Caco-2 (cell line): ENCODE measurements at regions not wholly inside any gene's neighbourhood (a gene's known extent, or its start where the extent isn't known, plus 50 kb on each side); places are given as distances from the start of the nearest gene placed in this dataset.

Source experiments
- BruUV-seq: library from RNA; stranded (reverse); fragments of 400-500 nt; replicated peaks from 2 replicates; lab custom pipeline; 2021; lab: Mats Ljungman, UMichigan
- CTCF ChIA-PET: fragments of 300-600 bp; sonication (Branson Sonifier 250); formaldehyde crosslinking; loops from one replicate; lab custom pipeline; 2022; ENCODE audit warnings: antibody characterized with exemption; lab: Charles Lee
- POLR2A ChIA-PET: fragments of 300-600 bp; sonication (Branson Sonifier 250); formaldehyde crosslinking; loops from one replicate; lab custom pipeline; 2022; ENCODE audit warnings: antibody characterized with exemption; lab: Charles Lee
- DNase-seq, 2 experiments: peaks; one replicate each; pipeline versions ENCODE4 v3.0.0 to v3.0.0-alpha.2; 2020 to 2022
- H3K27me3 ChIP-seq: replicated peaks from 2 replicates; pipeline ENCODE4 v1.6.0; 2011; ENCODE audit warnings: low read length; ENCODE audit not compliant: control insufficient read depth, insufficient read depth
- H3K36me3 ChIP-seq: 2 replicates; pipeline ENCODE4 v1.5.1; 2011; ENCODE audit warnings: low read length; ENCODE audit not compliant: control insufficient read depth, insufficient read depth
- H3K4me1 ChIP-seq: fragments of 250-450 bp; sonication (Bioruptor Pico); 2 replicates; pipeline ENCODE4 v1.5.1; 2020; ENCODE audit warnings: mild to moderate bottlenecking
- H3K4me3 ChIP-seq: 2 replicates; pipeline ENCODE4 v1.5.1; 2011; ENCODE audit warnings: low read depth, mild to moderate bottlenecking, control low read depth, low read length
- H3K9me3 ChIP-seq: fragments of 250-450 bp; sonication (Bioruptor Pico); 2 replicates; pipeline ENCODE4 v1.5.1; 2020; ENCODE audit warnings: mild to moderate bottlenecking, moderate library complexity
- H3K27ac Mint-ChIP-seq: one replicate; pipeline ENCODE4 v1.8.0; 2022; ENCODE audit warnings: mixed read lengths; ENCODE audit not compliant: unreplicated experiment
- H3K27me3 Mint-ChIP-seq: one replicate; pipeline ENCODE4 v1.8.0; 2022; ENCODE audit warnings: mixed read lengths; ENCODE audit not compliant: insufficient read depth, unreplicated experiment
- H3K36me3 Mint-ChIP-seq: one replicate; pipeline ENCODE4 v1.8.0; 2022; ENCODE audit warnings: mild to moderate bottlenecking, mixed read lengths; ENCODE audit not compliant: insufficient read depth, unreplicated experiment
- H3K4me1 Mint-ChIP-seq: one replicate; pipeline ENCODE4 v1.8.0; 2022; ENCODE audit warnings: low read depth, mixed read lengths; ENCODE audit not compliant: unreplicated experiment
- H3K4me3 Mint-ChIP-seq: one replicate; pipeline ENCODE4 v1.8.0; 2022; ENCODE audit warnings: mild to moderate bottlenecking, moderate library complexity, mixed read lengths; ENCODE audit not compliant: unreplicated experiment
- H3K9me3 Mint-ChIP-seq: one replicate; pipeline ENCODE4 v1.8.0; 2022; ENCODE audit warnings: mixed read lengths; ENCODE audit not compliant: unreplicated experiment
- CTCF ChIP-seq, 2 experiments: fragments of 200-600 bp in 1 of 2; IDR thresholded peaks; 1 replicate in 1 of 2; 2 replicates in 1 of 2; pipeline versions ENCODE4 v1.5.1 to v1.8.0; 2011 to 2022; ENCODE audit warnings: antibody characterized with exemption in 1 of 2, control low read depth in 1 of 2, inconsistent platforms in 1 of 2, low read depth in 1 of 2, low read length in 1 of 2, mild to moderate bottlenecking in 1 of 2, moderate library complexity in 1 of 2; ENCODE audit not compliant: insufficient read depth in 1 of 2, severe bottlenecking in 1 of 2, unreplicated experiment in 1 of 2
- intact Hi-C: fragments of 100-400 bp; cut with micrococcal nuclease; formaldehyde crosslinking; loops from one replicate; pipeline ENCODE4 v1.10.0; 2022; ENCODE audit not compliant: unreplicated experiment

DNA sequence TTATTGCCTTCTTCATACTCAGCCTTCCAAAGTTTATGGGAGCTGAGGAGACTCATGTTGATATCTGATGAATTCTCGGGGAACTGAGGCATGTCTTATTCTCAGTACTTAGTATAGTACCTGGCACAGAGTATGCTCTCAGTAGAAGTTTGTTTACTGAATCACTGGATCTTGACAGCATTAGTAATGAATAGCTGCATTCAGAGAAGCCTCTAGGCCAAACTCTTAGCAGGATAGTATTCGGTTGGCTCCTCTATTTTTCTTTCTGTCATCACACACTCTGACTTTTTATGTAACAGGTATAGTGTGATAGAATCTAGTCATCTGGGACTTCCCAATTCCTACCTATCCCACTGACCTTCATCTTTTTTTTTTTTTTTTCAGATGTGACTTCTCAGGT is 566.4 kb upstream of the MAN1A1 start:
- H3K36me3 ChIP-seq: no peaks in the 10 kb centered on the region
- H3K9me3 ChIP-seq: no peaks in the 10 kb centered on the region
- no peak for DNase-seq
- Mint-ChIP-seq H3K9me3 (peaks cover 10% of the 10 kb centered on the region), H3K27me3 (no peaks in the 10 kb centered on the region), H3K4me3 (no peak overlapping the region), H3K27ac (no peak overlapping the region), H3K4me1 (no peaks in the 10 kb centered on the region), H3K36me3 (no peaks in the 10 kb centered on the region)
- BruUV-seq: no TSS peak
- no peak for TF ChIP-seq CTCF (IDR thresholded peaks at IDR 0.05; ENCODE audit: insufficient read depth in 1 of 2, low read depth in 1 of 2, low read length in 1 of 2, severe bottlenecking in 1 of 2, unreplicated experiment in 1 of 2)
- no peak overlapping the region for H3K4me3 ChIP-seq
- no peaks in the 10 kb centered on the region for H3K4me1 ChIP-seq
- no peaks in the 10 kb centered on the region for H3K27me3 ChIP-seq
- POLR2A ChIA-PET: no interaction called here
- CTCF ChIA-PET: no interaction called here
- intact Hi-C loops: no loop called here

- H3K27me3 Mint-ChIP-seq: no peaks in the 10 kb centered on the region
- ChIA-PET CTCF (no interaction called here), POLR2A (no interaction called here)
- no peaks in the 10 kb centered on the region for H3K4me1 Mint-ChIP-seq
- no peak for DNase-seq
- intact Hi-C loops: no loop called here
- no peak overlapping the region for H3K27ac Mint-ChIP-seq
- H3K9me3 Mint-ChIP-seq: no peaks in the 10 kb centered on the region
- Histone ChIP-seq H3K36me3 (no peaks in the 10 kb centered on the region), H3K9me3 (no peaks in the 10 kb centered on the region), H3K27me3 (no peaks in the 10 kb centered on the region), H3K4me3 (no peak overlapping the region), H3K4me1 (no peaks in the 10 kb centered on the region)
- BruUV-seq: no TSS peak
- TF ChIP-seq CTCF (IDR thresholded peaks at IDR 0.05; ENCODE audit: insufficient read depth in 1 of 2, low read depth in 1 of 2, low read length in 1 of 2, severe bottlenecking in 1 of 2, unreplicated experiment in 1 of 2): no peak
- no peaks in the 10 kb centered on the region for H3K36me3 Mint-ChIP-seq
- no peak overlapping the region for H3K4me3 Mint-ChIP-seq
Observed at GRCh38 chr6:119908157-119908556, 558.6 kb upstream of the MAN1A1 start.

DNA sequence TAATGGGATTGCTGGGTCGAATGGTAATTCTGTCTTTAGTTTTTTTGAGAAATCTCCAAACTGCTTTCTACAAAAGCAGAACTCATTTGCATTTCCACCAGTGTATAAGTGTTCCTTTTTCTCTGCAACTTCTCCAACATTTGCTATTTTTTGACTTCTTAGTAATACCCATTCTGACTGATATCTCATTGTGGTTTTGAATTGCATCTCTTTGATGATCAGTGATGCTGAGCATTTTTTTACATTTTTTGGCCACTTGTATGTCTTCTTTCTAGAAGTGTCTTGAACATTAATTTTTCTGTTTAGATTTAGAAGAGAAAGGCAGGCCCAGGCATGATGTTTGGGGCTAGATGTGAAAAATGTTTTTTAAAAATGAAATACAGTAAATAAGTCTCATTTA is 553.1 kb upstream of the MAN1A1 start:
- no peak for TF ChIP-seq CTCF (IDR thresholded peaks at IDR 0.05; ENCODE audit: insufficient read depth in 1 of 2, low read depth in 1 of 2, low read length in 1 of 2, severe bottlenecking in 1 of 2, unreplicated experiment in 1 of 2)
- no peaks in the 10 kb centered on the region for H3K36me3 Mint-ChIP-seq
- no peak overlapping the region for H3K4me3 Mint-ChIP-seq
- no TSS peak for BruUV-seq
- ChIA-PET CTCF (no interaction called here), POLR2A (no interaction called here)
- H3K9me3 ChIP-seq: no peaks in the 10 kb centered on the region
- no peaks in the 10 kb centered on the region for H3K27me3 ChIP-seq
- no peak for DNase-seq
- H3K9me3 Mint-ChIP-seq: no peaks in the 10 kb centered on the region
- H3K27ac Mint-ChIP-seq: no peak overlapping the region
- no peak overlapping the region for H3K4me3 ChIP-seq
- intact Hi-C loops: no loop called here
- no peaks in the 10 kb centered on the region for H3K4me1 Mint-ChIP-seq
- H3K4me1 ChIP-seq: no peaks in the 10 kb centered on the region
- H3K36me3 ChIP-seq: no peaks in the 10 kb centered on the region
- H3K27me3 Mint-ChIP-seq: no peaks in the 10 kb centered on the region
